ENCODE measurements at regions not wholly inside any gene's neighbourhood (a gene's known extent, or its start where the extent isn't known, plus 50 kb on each side); places are given as distances from the start of the nearest gene placed in this dataset.

DNA sequence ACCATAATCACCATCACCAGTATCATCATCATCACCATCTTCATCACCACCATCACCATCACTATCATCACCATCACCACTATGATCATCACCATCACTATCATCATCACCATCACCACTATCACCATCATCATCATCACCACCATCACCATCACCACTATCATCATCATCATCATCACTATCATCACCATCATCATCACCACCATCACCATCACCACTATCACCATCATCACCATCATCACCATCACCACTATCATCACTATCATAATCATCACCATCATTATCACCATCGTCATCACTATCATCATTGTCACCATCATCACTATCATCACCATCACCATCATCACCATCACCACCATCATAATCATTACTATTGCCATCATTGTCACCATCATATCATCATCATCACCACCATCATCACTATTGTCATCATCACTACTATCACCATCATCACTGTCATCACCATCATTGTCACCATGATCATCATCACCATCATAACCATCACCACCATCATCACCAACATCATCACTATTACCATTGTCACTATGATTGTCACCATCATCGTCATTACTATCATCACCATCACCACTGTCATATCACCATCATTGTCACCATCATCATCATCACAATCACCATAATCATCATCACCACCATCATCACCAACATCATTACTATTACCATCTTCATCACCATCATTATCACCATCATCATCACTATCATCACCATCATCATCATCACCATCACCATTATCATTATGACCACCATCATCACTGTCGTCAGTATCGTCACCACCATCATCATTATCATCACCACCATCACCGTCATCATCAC lies 154.7 kb downstream of the ACTR3B start:
- TF ChIP-seq, protein P1, sequence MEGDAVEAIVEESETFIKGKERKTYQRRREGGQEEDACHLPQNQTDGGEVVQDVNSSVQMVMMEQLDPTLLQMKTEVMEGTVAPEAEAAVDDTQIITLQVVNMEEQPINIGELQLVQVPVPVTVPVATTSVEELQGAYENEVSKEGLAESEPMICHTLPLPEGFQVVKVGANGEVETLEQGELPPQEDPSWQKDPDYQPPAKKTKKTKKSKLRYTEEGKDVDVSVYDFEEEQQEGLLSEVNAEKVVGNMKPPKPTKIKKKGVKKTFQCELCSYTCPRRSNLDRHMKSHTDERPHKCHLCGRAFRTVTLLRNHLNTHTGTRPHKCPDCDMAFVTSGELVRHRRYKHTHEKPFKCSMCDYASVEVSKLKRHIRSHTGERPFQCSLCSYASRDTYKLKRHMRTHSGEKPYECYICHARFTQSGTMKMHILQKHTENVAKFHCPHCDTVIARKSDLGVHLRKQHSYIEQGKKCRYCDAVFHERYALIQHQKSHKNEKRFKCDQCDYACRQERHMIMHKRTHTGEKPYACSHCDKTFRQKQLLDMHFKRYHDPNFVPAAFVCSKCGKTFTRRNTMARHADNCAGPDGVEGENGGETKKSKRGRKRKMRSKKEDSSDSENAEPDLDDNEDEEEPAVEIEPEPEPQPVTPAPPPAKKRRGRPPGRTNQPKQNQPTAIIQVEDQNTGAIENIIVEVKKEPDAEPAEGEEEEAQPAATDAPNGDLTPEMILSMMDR (IDR thresholded peaks at IDR 0.05 in 8 of 11, conservative IDR thresholded peaks at IDR 0.05 in 3 of 11): no peak
- TF ChIP-seq POLR2A (IDR thresholded peaks at IDR 0.05): no peak

Measured in spleen (tissue), 7 donors.